Tibial nerve (tissue), 4 donors: ENCODE measurements at regions not wholly inside any gene's neighbourhood (a gene's known extent, or its start where the extent isn't known, plus 50 kb on each side); places are given as distances from the start of the nearest gene placed in this dataset.

Source experiments
- EP300 ChIP-seq, 2 donors: sonication (generic); formaldehyde crosslinking; IDR thresholded peaks; one replicate each; pipeline ENCODE4 v1.6.1; 2017; ENCODE audit warnings: antibody characterized with exemption in 2 of 2, mild to moderate bottlenecking in 1 of 2
- POLR2A ChIP-seq, 2 donors: fragments of 450-650 bp; IDR thresholded peaks; one replicate each; pipeline ENCODE4 v1.6.1; 2017; ENCODE audit warnings: antibody characterized with exemption in 2 of 2, mild to moderate bottlenecking in 2 of 2, moderate library complexity in 2 of 2
- TF ChIP-seq, protein P1 (sequence below), 5 experiments: fragments of 200-600 bp in 3 of 5; fragments of 450-650 bp in 2 of 5; sonication (generic) in 3 of 5; IDR thresholded peaks; one replicate each; pipeline ENCODE4 v1.5.1; 2016 to 2019; ENCODE audit warnings: antibody characterized with exemption in 5 of 5, mild to moderate bottlenecking in 3 of 5, moderate library complexity in 2 of 5

DNA sequence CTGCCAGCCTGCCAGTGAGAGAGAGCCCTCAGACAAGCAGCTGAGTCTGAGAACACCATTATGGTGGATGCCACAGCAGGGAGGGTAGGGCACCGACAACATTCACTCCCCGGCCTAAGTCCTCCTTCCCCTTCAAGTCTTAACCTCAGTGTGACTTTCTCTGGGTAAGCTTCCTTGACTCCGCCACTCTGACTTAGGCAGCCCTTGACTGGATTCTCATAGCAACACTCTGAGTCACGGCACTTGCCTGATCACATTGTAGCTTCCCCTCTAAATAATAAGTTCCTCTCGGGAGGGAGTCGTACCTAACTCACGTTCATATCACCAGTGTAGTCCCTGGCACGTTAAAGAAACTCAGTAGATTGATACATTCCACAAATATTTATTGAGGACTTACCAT, 180.5 kb downstream of the FOXB1 start:
- TF ChIP-seq, protein P1, sequence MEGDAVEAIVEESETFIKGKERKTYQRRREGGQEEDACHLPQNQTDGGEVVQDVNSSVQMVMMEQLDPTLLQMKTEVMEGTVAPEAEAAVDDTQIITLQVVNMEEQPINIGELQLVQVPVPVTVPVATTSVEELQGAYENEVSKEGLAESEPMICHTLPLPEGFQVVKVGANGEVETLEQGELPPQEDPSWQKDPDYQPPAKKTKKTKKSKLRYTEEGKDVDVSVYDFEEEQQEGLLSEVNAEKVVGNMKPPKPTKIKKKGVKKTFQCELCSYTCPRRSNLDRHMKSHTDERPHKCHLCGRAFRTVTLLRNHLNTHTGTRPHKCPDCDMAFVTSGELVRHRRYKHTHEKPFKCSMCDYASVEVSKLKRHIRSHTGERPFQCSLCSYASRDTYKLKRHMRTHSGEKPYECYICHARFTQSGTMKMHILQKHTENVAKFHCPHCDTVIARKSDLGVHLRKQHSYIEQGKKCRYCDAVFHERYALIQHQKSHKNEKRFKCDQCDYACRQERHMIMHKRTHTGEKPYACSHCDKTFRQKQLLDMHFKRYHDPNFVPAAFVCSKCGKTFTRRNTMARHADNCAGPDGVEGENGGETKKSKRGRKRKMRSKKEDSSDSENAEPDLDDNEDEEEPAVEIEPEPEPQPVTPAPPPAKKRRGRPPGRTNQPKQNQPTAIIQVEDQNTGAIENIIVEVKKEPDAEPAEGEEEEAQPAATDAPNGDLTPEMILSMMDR (IDR thresholded peaks at IDR 0.05) = no peak
- TF ChIP-seq POLR2A (IDR thresholded peaks at IDR 0.05) = no peak
- TF ChIP-seq EP300 (IDR thresholded peaks at IDR 0.05) = no peak
